ENCODE measurements at regions not wholly inside any gene's neighbourhood (a gene's known extent, or its start where the extent isn't known, plus 50 kb on each side); places are given as distances from the start of the nearest gene placed in this dataset.

GRCh38 chr1:103986792-103987191 lies 237.1 kb downstream of the AMY1C start:
- TF ChIP-seq CTCF (IDR thresholded peaks at IDR 0.05; ENCODE audit: extremely low read depth in 1 of 2, insufficient read depth in 1 of 2, low read depth in 1 of 2, low read length in 2 of 2) (no peak), POLR2A (IDR thresholded peaks at IDR 0.05; ENCODE audit: low read depth, low read length) (no peak), MAX (IDR thresholded peaks at IDR 0.05; ENCODE audit: insufficient read depth, insufficient read length) (no peak)

All from endothelial cell of umbilical vein (primary cell).